Lower lobe of right lung (tissue), 2 donors: ENCODE measurements at regions not wholly inside any gene's neighbourhood (a gene's known extent, or its start where the extent isn't known, plus 50 kb on each side); places are given as distances from the start of the nearest gene placed in this dataset.
A peak's percentile ranks its signal among the peaks of the same experiment; 100 is the strongest.

Experiments
- ATAC-seq, 2 donors: fragments of 200-7000 bp; cut with Tn5 transposase; one replicate each; pipeline ENCODE4 v1.9.1; 2020 to 2022; ENCODE audit warnings: mild to moderate bottlenecking in 2 of 2, moderate library complexity in 2 of 2
- DNase-seq: peaks from one replicate; pipeline ENCODE4 v3.0.0-alpha.2; 2020
- H3K27ac ChIP-seq: fragments of 200-600 bp; one replicate; pipeline ENCODE4 v1.8.0; 2022
- H3K27me3 ChIP-seq: fragments of 200-600 bp; one replicate; pipeline ENCODE4 v1.8.0; 2022; ENCODE audit warnings: low read depth
- H3K36me3 ChIP-seq: fragments of 200-600 bp; one replicate; pipeline ENCODE4 v1.8.0; 2022; ENCODE audit warnings: mild to moderate bottlenecking
- H3K4me1 ChIP-seq: fragments of 200-600 bp; one replicate; pipeline ENCODE4 v1.8.0; 2022
- H3K4me3 ChIP-seq: fragments of 200-600 bp; one replicate; pipeline ENCODE4 v1.8.0; 2022; ENCODE audit warnings: mild to moderate bottlenecking
- H3K9me3 ChIP-seq: fragments of 200-600 bp; one replicate; pipeline ENCODE4 v1.8.0; 2022
- CTCF ChIP-seq: fragments of 200-600 bp; IDR thresholded peaks from one replicate; pipeline ENCODE4 v1.8.0; 2022; ENCODE audit warnings: antibody characterized with exemption, mild to moderate bottlenecking
- intact Hi-C: fragments of 100-400 bp; cut with DNase I; formaldehyde crosslinking; loops from one replicate; pipeline ENCODE4 v1.11.0; 2022
- donor health status: DM: no; HTN: yes; CAD: no; lungs with severe emphysema.

DNA sequence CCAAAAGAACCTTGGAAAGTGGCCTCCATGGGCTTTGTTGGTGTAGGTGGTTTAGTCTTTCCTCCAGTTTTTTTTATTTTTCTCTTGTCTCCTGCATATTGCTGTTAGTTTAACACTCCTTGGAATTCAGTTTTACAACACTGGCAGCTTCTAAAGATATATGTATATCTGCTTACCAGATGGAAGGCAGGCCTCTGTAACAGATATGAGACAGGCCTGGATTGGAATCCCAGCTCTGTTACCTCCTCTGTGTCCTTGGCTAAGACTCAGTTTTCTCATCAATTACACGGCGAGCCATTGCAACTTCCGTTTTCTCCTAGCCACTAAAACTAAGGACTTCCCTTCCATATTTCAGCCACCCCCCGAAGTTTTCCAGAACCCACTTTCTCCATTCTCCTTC is 133.4 kb upstream of the SMAD1 start:
- no peak for TF ChIP-seq CTCF
- no peak for ATAC-seq
- Histone ChIP-seq H3K9me3 (no peaks in the 10 kb centered on the region), H3K4me1 (no peaks in the 10 kb centered on the region), H3K27me3 (no peaks in the 10 kb centered on the region), H3K27ac (no peak overlapping the region), H3K36me3 (no peaks in the 10 kb centered on the region), H3K4me3 (no peak overlapping the region)
- DNase-seq: no peak
- intact Hi-C loops: no loop called here

GRCh38 chr4:145347684-145348083 is 134.0 kb upstream of the SMAD1 start:
- Histone ChIP-seq H3K36me3 (no peaks in the 10 kb centered on the region), H3K27me3 (no peaks in the 10 kb centered on the region), H3K27ac (no peak overlapping the region), H3K4me1 (no peaks in the 10 kb centered on the region), H3K4me3 (no peak overlapping the region), H3K9me3 (no peaks in the 10 kb centered on the region)
- ATAC-seq: peak in 1 of 2 donors; percentile 38
- intact Hi-C loops: no loop called here
- DNase-seq: no peak
- no peak for TF ChIP-seq CTCF

GRCh38 chr4:145346081-145346480 is 135.6 kb upstream of the SMAD1 start:
- Histone ChIP-seq H3K4me1 (no peaks in the 10 kb centered on the region), H3K27ac (no peak overlapping the region), H3K9me3 (no peaks in the 10 kb centered on the region), H3K36me3 (no peaks in the 10 kb centered on the region), H3K27me3 (no peaks in the 10 kb centered on the region), H3K4me3 (no peak overlapping the region)
- no peak for ATAC-seq
- no peak for TF ChIP-seq CTCF
- DNase-seq: no peak
- intact Hi-C loops: no loop called here

DNA sequence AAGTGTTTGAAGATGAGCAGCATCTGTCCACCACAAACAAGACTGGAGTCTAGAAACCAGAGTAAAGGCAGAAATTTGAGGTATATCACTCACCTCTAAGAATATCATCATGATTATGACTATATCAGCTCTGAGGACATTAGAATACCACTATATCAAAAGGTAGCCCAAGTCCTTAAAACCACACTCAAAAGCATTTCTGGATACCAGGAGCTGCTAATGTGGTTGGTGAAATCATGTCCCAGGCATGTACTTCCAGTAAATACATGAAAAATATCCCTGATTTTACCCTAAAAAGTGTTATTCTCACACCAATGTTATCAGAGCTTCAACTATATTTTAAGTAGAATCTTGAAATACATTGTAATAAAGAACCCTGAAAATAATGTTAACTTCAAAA is 136.3 kb upstream of the SMAD1 start:
- H3K4me1 ChIP-seq: no peaks in the 10 kb centered on the region
- H3K27me3 ChIP-seq: no peaks in the 10 kb centered on the region
- no peak for ATAC-seq
- no peak for TF ChIP-seq CTCF
- no peaks in the 10 kb centered on the region for H3K36me3 ChIP-seq
- intact Hi-C loops: no loop called here
- no peak overlapping the region for H3K4me3 ChIP-seq
- H3K9me3 ChIP-seq: no peaks in the 10 kb centered on the region
- H3K27ac ChIP-seq: no peak overlapping the region
- no peak for DNase-seq

GRCh38 chr4:145341381-145341780 is 140.3 kb upstream of the SMAD1 start:
- no peak for TF ChIP-seq CTCF
- Histone ChIP-seq H3K36me3 (no peaks in the 10 kb centered on the region), H3K4me1 (no peaks in the 10 kb centered on the region), H3K4me3 (no peak overlapping the region), H3K9me3 (no peaks in the 10 kb centered on the region), H3K27me3 (no peaks in the 10 kb centered on the region), H3K27ac (no peak overlapping the region)
- intact Hi-C loops: no loop called here
- no peak for DNase-seq
- no peak for ATAC-seq

GRCh38 chr4:145340071-145340675 is 141.5 kb upstream of the SMAD1 start:
- peak in 1 of 2 donors; percentile 36 for ATAC-seq
- H3K36me3 ChIP-seq: no peaks in the 10 kb centered on the region
- H3K27me3 ChIP-seq: no peaks in the 10 kb centered on the region
- no peak overlapping the region for H3K4me3 ChIP-seq
- no peaks in the 10 kb centered on the region for H3K4me1 ChIP-seq
- intact Hi-C loops: no loop called here
- no peak for DNase-seq
- no peak overlapping the region for H3K27ac ChIP-seq
- H3K9me3 ChIP-seq: no peaks in the 10 kb centered on the region
- no peak for TF ChIP-seq CTCF
